Smooth muscle cell (in vitro differentiated cells): ENCODE measurements at regions not wholly inside any gene's neighbourhood (a gene's known extent, or its start where the extent isn't known, plus 50 kb on each side); places are given as distances from the start of the nearest gene placed in this dataset.

Experiments used
- DNase-seq: peaks from one replicate; lab custom pipeline; 2025; ENCODE audit not compliant: unreplicated experiment; lab: John Stamatoyannopoulos, UW
- H2AFZ ChIP-seq: fragments of 200-600 bp; sonication (generic); 2 replicates; pipeline ENCODE4 v1.6.0; 2016; ENCODE audit warnings: antibody characterized with exemption, low read depth, mild to moderate bottlenecking
- H3F3A ChIP-seq: fragments of 200-600 bp; sonication (generic); 2 replicates; pipeline ENCODE4 v1.6.0; 2017; ENCODE audit warnings: antibody characterized with exemption, low read depth
- H3K27ac ChIP-seq: fragments of 200-600 bp; sonication (generic); 2 replicates; pipeline ENCODE4 v1.5.1; 2016; ENCODE audit warnings: low read depth, mild to moderate bottlenecking
- H3K27me3 ChIP-seq: fragments of 200-600 bp; sonication (generic); 2 replicates; pipeline ENCODE4 v1.6.1; 2016; ENCODE audit warnings: low read depth, mild to moderate bottlenecking
- H3K36me3 ChIP-seq: fragments of 200-600 bp; sonication (generic); 2 replicates; pipeline ENCODE4 v1.5.1; 2016; ENCODE audit warnings: low read depth
- H3K4me1 ChIP-seq: fragments of 200-600 bp; sonication (generic); 2 replicates; pipeline ENCODE4 v1.5.1; 2016; ENCODE audit warnings: low read depth
- H3K4me2 ChIP-seq: fragments of 200-600 bp; sonication (generic); 2 replicates; pipeline ENCODE4 v1.6.0; 2016; ENCODE audit warnings: mild to moderate bottlenecking
- H3K4me3 ChIP-seq: fragments of 200-600 bp; sonication (generic); 2 replicates; pipeline ENCODE4 v1.5.1; 2016; ENCODE audit warnings: mild to moderate bottlenecking
- H3K79me2 ChIP-seq: fragments of 200-600 bp; sonication (generic); 2 replicates; pipeline ENCODE4 v1.6.0; 2016; ENCODE audit warnings: low read depth, mild to moderate bottlenecking
- H3K9ac ChIP-seq: fragments of 200-600 bp; sonication (generic); 2 replicates; pipeline ENCODE4 v1.6.0; 2016; ENCODE audit warnings: low read depth
- H3K9me3 ChIP-seq: fragments of 200-600 bp; sonication (generic); replicated peaks from 2 replicates; pipeline ENCODE4 v1.5.1; 2016; ENCODE audit warnings: low read depth
- H4K20me1 ChIP-seq: fragments of 200-600 bp; sonication (generic); 2 replicates; pipeline ENCODE4 v1.6.0; 2016; ENCODE audit warnings: low read depth
- CTCF ChIP-seq: fragments of 200-600 bp; sonication (generic); IDR thresholded peaks from 2 replicates; pipeline ENCODE4 v1.5.1; 2017; ENCODE audit warnings: borderline replicate concordance, mild to moderate bottlenecking, antibody characterized with exemption; ENCODE audit not compliant: insufficient read depth, poor library complexity, severe bottlenecking
- WGBS: methylation state at CpG from one replicate; pipeline ENCODE4 v1.1.7; 2016; ENCODE audit warnings: low lambda C conversion rate; 5-methylcytosine and 5-hydroxymethylcytosine counted together

GRCh38 chr13:88063741-88064140 lies 392.6 kb downstream of the SLITRK5 start:
- H2AFZ ChIP-seq = no peak overlapping the region
- H3K36me3 ChIP-seq = no peaks in the 10 kb centered on the region
- no peak overlapping the region for H3K4me2 ChIP-seq
- 78% methylated on average over 1 of the region's 1 CpG for WGBS
- no peaks in the 10 kb centered on the region for H3K79me2 ChIP-seq
- TF ChIP-seq CTCF = no peak
- no peak overlapping the region for H3K27ac ChIP-seq
- no peak for DNase-seq
- H3K27me3 ChIP-seq = no peaks in the 10 kb centered on the region
- no peaks in the 10 kb centered on the region for H3F3A ChIP-seq
- H3K9ac ChIP-seq = no peak overlapping the region
- H4K20me1 ChIP-seq = no peaks in the 10 kb centered on the region
- no peaks in the 10 kb centered on the region for H3K4me1 ChIP-seq
- H3K4me3 ChIP-seq = no peak overlapping the region
- H3K9me3 ChIP-seq = no peaks in the 10 kb centered on the region

GRCh38 chr13:88066847-88067246 lies 395.7 kb downstream of the SLITRK5 start:
- WGBS = 93% methylated on average over 2 of the region's 2 CpGs

GRCh38 chr13:88068316-88068715 lies 397.1 kb downstream of the SLITRK5 start:
- no peak for TF ChIP-seq CTCF

More at GRCh38 chr13:88066847-88067246, 395.7 kb downstream of the SLITRK5 start:
- no peaks in the 10 kb centered on the region for H3K79me2 ChIP-seq
- H4K20me1 ChIP-seq = no peaks in the 10 kb centered on the region
- H3K27ac ChIP-seq = no peak overlapping the region
- no peak overlapping the region for H2AFZ ChIP-seq
- no peaks in the 10 kb centered on the region for H3K9me3 ChIP-seq
- DNase-seq = no peak
- H3F3A ChIP-seq = no peaks in the 10 kb centered on the region
- H3K9ac ChIP-seq = no peak overlapping the region
- no peak overlapping the region for H3K4me3 ChIP-seq
- H3K4me2 ChIP-seq = no peak overlapping the region
- no peaks in the 10 kb centered on the region for H3K27me3 ChIP-seq
- no peak for TF ChIP-seq CTCF
- no peaks in the 10 kb centered on the region for H3K36me3 ChIP-seq
- H3K4me1 ChIP-seq = no peaks in the 10 kb centered on the region

GRCh38 chr13:88068975-88069374 lies 397.8 kb downstream of the SLITRK5 start:
- 84% methylated on average over 11 of the region's 11 CpGs for WGBS
- Histone ChIP-seq H3F3A (no peaks in the 10 kb centered on the region), H3K4me3 (no peak overlapping the region), H3K36me3 (no peaks in the 10 kb centered on the region), H3K27ac (no peak overlapping the region), H2AFZ (no peak overlapping the region), H3K79me2 (no peaks in the 10 kb centered on the region), H4K20me1 (no peaks in the 10 kb centered on the region), H3K9me3 (no peaks in the 10 kb centered on the region), H3K9ac (no peak overlapping the region), H3K4me2 (no peak overlapping the region), H3K4me1 (no peaks in the 10 kb centered on the region), H3K27me3 (no peaks in the 10 kb centered on the region)
- DNase-seq = no peak
- TF ChIP-seq CTCF = no peak

More at GRCh38 chr13:88068316-88068715, 397.1 kb downstream of the SLITRK5 start:
- no peaks in the 10 kb centered on the region for H3K36me3 ChIP-seq
- H2AFZ ChIP-seq = no peak overlapping the region
- no peak for DNase-seq
- H3K4me1 ChIP-seq = no peaks in the 10 kb centered on the region
- no peaks in the 10 kb centered on the region for H3K79me2 ChIP-seq
- no peak overlapping the region for H3K27ac ChIP-seq
- no peaks in the 10 kb centered on the region for H3F3A ChIP-seq
- no peaks in the 10 kb centered on the region for H3K27me3 ChIP-seq
- no peaks in the 10 kb centered on the region for H3K9me3 ChIP-seq
- H3K4me2 ChIP-seq = peak overlapping the region; percentile 1
- no peak overlapping the region for H3K4me3 ChIP-seq
- WGBS = 76% methylated on average over 1 of the region's 1 CpG
- no peaks in the 10 kb centered on the region for H4K20me1 ChIP-seq
- H3K9ac ChIP-seq = no peak overlapping the region
